ENCODE measurements at regions not wholly inside any gene's neighbourhood (a gene's known extent, or its start where the extent isn't known, plus 50 kb on each side); places are given as distances from the start of the nearest gene placed in this dataset.

- TF ChIP-seq EP300 (conservative IDR thresholded peaks at IDR 0.05; ENCODE audit: poor library complexity, severe bottlenecking), result no peak
- no peak for TF ChIP-seq RAD21 (conservative IDR thresholded peaks at IDR 0.05)
- no peak overlapping the region for H3K4me3 ChIP-seq (ENCODE audit: low read length)
- no peaks in the 10 kb centered on the region for H3K36me3 ChIP-seq (ENCODE audit: insufficient read depth, low read length)
- H3K27me3 ChIP-seq (ENCODE audit: insufficient read depth, low read depth, low read length), result no peaks in the 10 kb centered on the region
- no peaks in the 10 kb centered on the region for H3K9me2 ChIP-seq (ENCODE audit: insufficient read depth, low read length)
- no peaks in the 10 kb centered on the region for H3K9me3 ChIP-seq (ENCODE audit: low read length)
- no peak overlapping the region for H3K9ac ChIP-seq (ENCODE audit: low read length)
- H3K79me2 ChIP-seq (replicated peaks; ENCODE audit: insufficient read depth, low read length), result no peaks in the 10 kb centered on the region
- no peaks in the 10 kb centered on the region for H3F3A ChIP-seq (ENCODE audit: insufficient read depth, low read length, poor library complexity, severe bottlenecking)
- no peak overlapping the region for H2AFZ ChIP-seq (ENCODE audit: low read depth, low read length)
- no peak overlapping the region for H3K4me2 ChIP-seq (ENCODE audit: low read length)
- no peak overlapping the region for H3K27ac ChIP-seq (ENCODE audit: low read length)
- no peaks in the 10 kb centered on the region for H4K20me1 ChIP-seq (ENCODE audit: insufficient read depth)
Measured at GRCh38 chr15:39287322-39288195, 293.3 kb upstream of the THBS1 start.

GRCh38 chr15:39290711-39291435, 290.0 kb upstream of the THBS1 start:
- Histone ChIP-seq H4K20me1 (ENCODE audit: insufficient read depth) (no peaks in the 10 kb centered on the region), H3K4me3 (ENCODE audit: low read length) (no peak overlapping the region), H3K27ac (ENCODE audit: low read length) (no peak overlapping the region), H3K27me3 (ENCODE audit: insufficient read depth, low read depth, low read length) (no peaks in the 10 kb centered on the region), H3K9me2 (ENCODE audit: insufficient read depth, low read length) (no peaks in the 10 kb centered on the region), H2AFZ (ENCODE audit: low read depth, low read length) (no peak overlapping the region), H3K79me2 (replicated peaks; ENCODE audit: insufficient read depth, low read length) (no peaks in the 10 kb centered on the region), H3K9me3 (ENCODE audit: low read length) (no peaks in the 10 kb centered on the region), H3F3A (ENCODE audit: insufficient read depth, low read length, poor library complexity, severe bottlenecking) (no peaks in the 10 kb centered on the region), H3K9ac (ENCODE audit: low read length) (no peak overlapping the region), H3K36me3 (ENCODE audit: insufficient read depth, low read length) (no peaks in the 10 kb centered on the region), H3K4me2 (ENCODE audit: low read length) (no peak overlapping the region)
- no peak for TF ChIP-seq MXI1 (conservative IDR thresholded peaks at IDR 0.05; ENCODE audit: poor library complexity, severe bottlenecking)
- TF ChIP-seq REST (IDR thresholded peaks at IDR 0.05; ENCODE audit: borderline replicate concordance), result no peak
- no peak for TF ChIP-seq EP300 (conservative IDR thresholded peaks at IDR 0.05; ENCODE audit: poor library complexity, severe bottlenecking)
- TF ChIP-seq SMC3 (conservative IDR thresholded peaks at IDR 0.05; ENCODE audit: poor library complexity), result no peak

- Histone ChIP-seq H3K4me3 (ENCODE audit: low read length) (no peak overlapping the region), H3K9me2 (ENCODE audit: insufficient read depth, low read length) (no peaks in the 10 kb centered on the region), H3K9me3 (ENCODE audit: low read length) (no peaks in the 10 kb centered on the region), H3K36me3 (ENCODE audit: insufficient read depth, low read length) (no peaks in the 10 kb centered on the region), H3F3A (ENCODE audit: insufficient read depth, low read length, poor library complexity, severe bottlenecking) (no peaks in the 10 kb centered on the region), H3K27ac (ENCODE audit: low read length) (no peak overlapping the region), H3K9ac (ENCODE audit: low read length) (no peak overlapping the region), H3K79me2 (replicated peaks; ENCODE audit: insufficient read depth, low read length) (no peaks in the 10 kb centered on the region), H4K20me1 (ENCODE audit: insufficient read depth) (no peaks in the 10 kb centered on the region), H3K27me3 (ENCODE audit: insufficient read depth, low read depth, low read length) (no peaks in the 10 kb centered on the region), H2AFZ (ENCODE audit: low read depth, low read length) (no peak overlapping the region), H3K4me2 (ENCODE audit: low read length) (no peak overlapping the region)
- no peak for TF ChIP-seq REST (IDR thresholded peaks at IDR 0.05; ENCODE audit: borderline replicate concordance)
- TF ChIP-seq RAD21 (conservative IDR thresholded peaks at IDR 0.05), result no peak
- TF ChIP-seq CTCF (IDR thresholded peaks at IDR 0.05; ENCODE audit: poor library complexity, severe bottlenecking), result no peak
- no peak for TF ChIP-seq SMC3 (conservative IDR thresholded peaks at IDR 0.05; ENCODE audit: poor library complexity)
- TF ChIP-seq POLR2AphosphoS5 (IDR thresholded peaks at IDR 0.05), result no peak
- no peak for TF ChIP-seq EZH2 (IDR thresholded peaks at IDR 0.05; ENCODE audit: borderline replicate concordance, insufficient read depth, low read length, poor library complexity, severe bottlenecking)
- TF ChIP-seq EP300 (conservative IDR thresholded peaks at IDR 0.05; ENCODE audit: poor library complexity, severe bottlenecking), result no peak
- no peak for TF ChIP-seq MXI1 (conservative IDR thresholded peaks at IDR 0.05; ENCODE audit: poor library complexity, severe bottlenecking)
- TF ChIP-seq TAF1 (IDR thresholded peaks at IDR 0.05; ENCODE audit: low read depth), result no peak
Measured at GRCh38 chr15:39291690-39292089, 289.2 kb upstream of the THBS1 start.
